ENCODE measurements at regions not wholly inside any gene's neighbourhood (a gene's known extent, or its start where the extent isn't known, plus 50 kb on each side); places are given as distances from the start of the nearest gene placed in this dataset.

- TF ChIP-seq CTCF (IDR thresholded peaks at IDR 0.05; ENCODE audit: insufficient read depth, low read depth, low read length) (no peak), EZH2 (IDR thresholded peaks at IDR 0.05; ENCODE audit: insufficient read depth, low read length) (no peak)
Measured at GRCh38 chr1:221626041-221626440, 115.8 kb downstream of the DUSP10 start.

Data from astrocyte (in vitro differentiated cells and primary cell).